ENCODE measurements at regions not wholly inside any gene's neighbourhood (a gene's known extent, or its start where the extent isn't known, plus 50 kb on each side); places are given as distances from the start of the nearest gene placed in this dataset.
A peak's percentile ranks its signal among the peaks of the same experiment; 100 is the strongest.

- no peaks in the 10 kb centered on the region for H3K36me3 ChIP-seq
- TF ChIP-seq, protein P1, sequence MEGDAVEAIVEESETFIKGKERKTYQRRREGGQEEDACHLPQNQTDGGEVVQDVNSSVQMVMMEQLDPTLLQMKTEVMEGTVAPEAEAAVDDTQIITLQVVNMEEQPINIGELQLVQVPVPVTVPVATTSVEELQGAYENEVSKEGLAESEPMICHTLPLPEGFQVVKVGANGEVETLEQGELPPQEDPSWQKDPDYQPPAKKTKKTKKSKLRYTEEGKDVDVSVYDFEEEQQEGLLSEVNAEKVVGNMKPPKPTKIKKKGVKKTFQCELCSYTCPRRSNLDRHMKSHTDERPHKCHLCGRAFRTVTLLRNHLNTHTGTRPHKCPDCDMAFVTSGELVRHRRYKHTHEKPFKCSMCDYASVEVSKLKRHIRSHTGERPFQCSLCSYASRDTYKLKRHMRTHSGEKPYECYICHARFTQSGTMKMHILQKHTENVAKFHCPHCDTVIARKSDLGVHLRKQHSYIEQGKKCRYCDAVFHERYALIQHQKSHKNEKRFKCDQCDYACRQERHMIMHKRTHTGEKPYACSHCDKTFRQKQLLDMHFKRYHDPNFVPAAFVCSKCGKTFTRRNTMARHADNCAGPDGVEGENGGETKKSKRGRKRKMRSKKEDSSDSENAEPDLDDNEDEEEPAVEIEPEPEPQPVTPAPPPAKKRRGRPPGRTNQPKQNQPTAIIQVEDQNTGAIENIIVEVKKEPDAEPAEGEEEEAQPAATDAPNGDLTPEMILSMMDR (IDR thresholded peaks at IDR 0.05), result no peak
- no peaks in the 10 kb centered on the region for H3K4me1 ChIP-seq
- H3K27me3 ChIP-seq, result no peaks in the 10 kb centered on the region
- no peak for DNase-seq
- H3K9me3 ChIP-seq, result no peaks in the 10 kb centered on the region
- ATAC-seq, result no peak
- H3K27ac ChIP-seq, result no peak overlapping the region
- no peak overlapping the region for H3K4me3 ChIP-seq
- intact Hi-C loops (cut with DNase I), result no loop called here
These were observed 185.1 kb downstream of the FCRL5 start for GRCh38 chr1:157367091-157367739.

DNA sequence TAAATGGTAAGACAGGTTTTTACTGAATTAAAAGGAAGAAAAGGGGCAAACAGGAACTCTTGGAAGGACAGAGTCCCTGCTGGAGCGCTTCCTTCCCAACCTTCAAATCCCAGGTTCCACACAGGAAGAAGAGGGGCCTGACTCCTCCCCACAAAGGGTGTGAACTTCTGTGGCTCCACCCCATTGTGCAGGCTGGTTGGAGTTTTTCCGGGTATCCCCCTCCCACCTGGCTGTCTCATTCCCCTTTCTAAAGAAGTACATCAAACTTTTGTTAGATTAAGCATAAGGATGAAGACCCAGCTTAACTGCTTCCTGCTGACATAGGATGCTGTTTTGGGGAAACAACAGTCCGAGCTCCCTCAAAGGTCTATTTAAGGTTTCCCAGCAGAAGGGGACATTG is 187.7 kb downstream of the FCRL5 start:
- DNase-seq (no peak), ATAC-seq (no peak)
- Histone ChIP-seq H3K4me1 (no peaks in the 10 kb centered on the region), H3K9me3 (no peaks in the 10 kb centered on the region), H3K27ac (no peak overlapping the region), H3K36me3 (no peaks in the 10 kb centered on the region), H3K27me3 (no peaks in the 10 kb centered on the region), H3K4me3 (no peak overlapping the region)
- TF ChIP-seq, protein P1 (IDR thresholded peaks at IDR 0.05), result no peak
- intact Hi-C loops (cut with DNase I), result no loop called here

- Histone ChIP-seq H3K4me1 (no peaks in the 10 kb centered on the region), H3K36me3 (no peaks in the 10 kb centered on the region), H3K27me3 (no peaks in the 10 kb centered on the region), H3K27ac (no peak overlapping the region), H3K4me3 (no peak overlapping the region), H3K9me3 (no peaks in the 10 kb centered on the region)
- TF ChIP-seq, protein P1 (IDR thresholded peaks at IDR 0.05), result peak; percentile 37 to 40
- intact Hi-C loops (cut with DNase I), result no loop called here
- DNase-seq (peak in 1 of 4 donors; percentile 21), ATAC-seq (peak; percentile 92)
These were observed 188.6 kb downstream of the FCRL5 start for GRCh38 chr1:157363660-157364140.

DNA sequence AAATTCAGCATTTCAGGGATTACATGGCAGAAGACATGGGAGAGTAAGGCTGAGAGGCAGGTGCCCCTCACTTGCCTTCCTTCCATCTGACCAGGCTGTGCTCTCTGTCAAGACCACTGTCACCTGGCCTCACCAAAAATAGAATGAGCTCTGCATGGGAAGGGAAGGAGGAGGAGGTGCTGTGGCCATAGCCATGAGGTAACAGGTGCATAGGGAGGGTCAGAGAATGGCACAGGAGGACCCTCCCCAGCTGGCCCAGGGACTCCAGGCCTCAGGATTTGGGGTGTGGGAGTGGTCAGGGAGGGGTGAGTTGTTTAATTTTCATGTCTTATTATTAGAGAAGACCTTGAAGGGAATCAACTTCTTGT is 192.3 kb downstream of the FCRL5 start:
- no peak overlapping the region for H3K4me3 ChIP-seq
- intact Hi-C loops (cut with DNase I), result no loop called here
- ATAC-seq (peak; percentile 23), DNase-seq (no peak)
- H3K4me1 ChIP-seq, result no peaks in the 10 kb centered on the region
- H3K36me3 ChIP-seq, result no peaks in the 10 kb centered on the region
- no peaks in the 10 kb centered on the region for H3K9me3 ChIP-seq
- H3K27ac ChIP-seq, result no peak overlapping the region
- H3K27me3 ChIP-seq, result no peaks in the 10 kb centered on the region
- TF ChIP-seq, protein P1 (IDR thresholded peaks at IDR 0.05), result no peak

DNA sequence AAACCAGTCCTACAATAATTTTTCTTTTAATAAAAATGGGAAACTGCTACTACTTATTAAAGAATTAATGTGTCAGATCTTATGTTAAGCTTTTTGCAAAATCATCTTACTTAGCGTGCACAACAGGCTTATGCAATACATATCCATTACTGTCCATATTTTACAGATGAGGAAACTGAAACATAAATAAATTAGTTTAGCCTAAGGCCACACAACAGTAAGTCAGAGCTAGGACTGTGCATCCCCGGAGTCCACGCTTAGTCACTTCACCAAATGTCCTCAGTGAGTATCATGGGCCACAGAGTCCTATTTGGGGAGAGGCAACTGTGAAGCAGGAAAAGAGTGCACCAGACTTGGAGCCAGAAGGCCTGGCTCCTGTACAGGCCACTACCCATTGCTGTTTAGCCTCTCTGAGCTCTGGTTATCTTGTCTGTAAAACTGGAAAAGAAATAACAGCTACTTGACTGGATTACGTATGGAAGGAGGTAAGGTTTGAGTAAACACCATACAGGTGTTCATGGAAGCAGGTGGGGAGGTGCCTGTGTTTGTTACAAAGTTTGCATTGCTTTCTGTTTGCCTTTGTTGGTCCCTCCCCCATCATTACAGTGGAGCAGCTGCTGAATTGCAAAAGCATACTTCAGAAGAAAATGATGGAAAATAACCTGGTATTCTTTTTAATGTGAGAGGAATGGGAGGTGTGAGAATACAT is 192.8 kb downstream of the FCRL5 start:
- no peaks in the 10 kb centered on the region for H3K36me3 ChIP-seq
- no peaks in the 10 kb centered on the region for H3K27me3 ChIP-seq
- peak in 1 of 4 donors; percentile 11 for DNase-seq
- no peaks in the 10 kb centered on the region for H3K4me1 ChIP-seq
- intact Hi-C loops (cut with DNase I), result no loop called here
- no peak overlapping the region for H3K27ac ChIP-seq
- peak; percentile 83 for ATAC-seq
- H3K9me3 ChIP-seq, result no peaks in the 10 kb centered on the region
- TF ChIP-seq, protein P1 (IDR thresholded peaks at IDR 0.05), result no peak
- no peak overlapping the region for H3K4me3 ChIP-seq
